Mesenchymal stem cell (in vitro differentiated cells and primary cell): ENCODE measurements at regions not wholly inside any gene's neighbourhood (a gene's known extent, or its start where the extent isn't known, plus 50 kb on each side); places are given as distances from the start of the nearest gene placed in this dataset. TPM values are rescaled to one million over a fixed set of nuclear protein-coding genes. Genes with fewer than 3 reads are reported as not detected.
"Not testable (repeated sequence)": the region's sequence is repeated elsewhere in the genome, so short reads cannot be mapped to it uniquely, and the experiment has no call there.

Experiments
- DNase-seq: peaks from one replicate; pipeline ENCODE4 v3.0.0-alpha.2; 2013
- H2AFZ ChIP-seq: one replicate; pipeline ENCODE4 v1.6.1; 2013; ENCODE audit warnings: low read depth, mild to moderate bottlenecking, control low read depth, inconsistent platforms, low read length, moderate library complexity
- H2AK5ac ChIP-seq: 2 replicates; pipeline ENCODE4 v1.6.1; 2013; ENCODE audit warnings: low read length, moderate library complexity, mild to moderate bottlenecking, inconsistent platforms; ENCODE audit not compliant: severe bottlenecking
- H2BK120ac ChIP-seq: one replicate; pipeline ENCODE4 v1.6.1; 2013; ENCODE audit warnings: low read depth, mild to moderate bottlenecking, inconsistent platforms, low read length, moderate library complexity
- H2BK12ac ChIP-seq, 2 experiments: one replicate each; pipeline ENCODE4 v1.6.1; 2013; ENCODE audit warnings: inconsistent platforms in 2 of 2, low read length in 2 of 2, mild to moderate bottlenecking in 2 of 2, moderate library complexity in 2 of 2, control low read depth in 1 of 2
- H2BK15ac ChIP-seq: one replicate; pipeline ENCODE4 v1.6.1; 2013; ENCODE audit warnings: mild to moderate bottlenecking, low read depth, inconsistent platforms; ENCODE audit not compliant: poor library complexity, severe bottlenecking
- H2BK5ac ChIP-seq: 2 replicates; pipeline ENCODE4 v1.6.1; 2013; ENCODE audit warnings: low read depth, mild to moderate bottlenecking, low read length, control low read depth, inconsistent platforms; ENCODE audit not compliant: poor library complexity, severe bottlenecking
- H3K14ac ChIP-seq, 2 experiments: one replicate each; pipeline ENCODE4 v1.6.1; 2013; ENCODE audit warnings: inconsistent platforms in 2 of 2, low read length in 2 of 2, control low read depth in 1 of 2, mild to moderate bottlenecking in 1 of 2, moderate library complexity in 1 of 2
- H3K18ac ChIP-seq, 2 experiments: one replicate each; pipeline ENCODE4 v1.6.1; 2013; ENCODE audit warnings: inconsistent platforms in 2 of 2, low read length in 2 of 2, control low read depth in 1 of 2, low read depth in 1 of 2, mild to moderate bottlenecking in 1 of 2
- H3K23ac ChIP-seq, 2 experiments: one replicate each; pipeline ENCODE4 v1.6.1; 2013; ENCODE audit warnings: inconsistent platforms in 2 of 2, low read length in 2 of 2, mild to moderate bottlenecking in 2 of 2, moderate library complexity in 2 of 2, control low read depth in 1 of 2
- H3K27ac ChIP-seq: 2 replicates; pipeline ENCODE4 v1.5.1; 2013; ENCODE audit warnings: mild to moderate bottlenecking, moderate library complexity, low read length, control low read depth, inconsistent platforms; ENCODE audit not compliant: poor library complexity, severe bottlenecking
- H3K27me3 ChIP-seq, 2 experiments: 2 replicates each; pipeline versions ENCODE4 v1.6.1 to v1.7.0; 2013; ENCODE audit warnings: low read length in 2 of 2, mild to moderate bottlenecking in 2 of 2, moderate library complexity in 2 of 2, control low read depth in 1 of 2, inconsistent platforms in 1 of 2; ENCODE audit not compliant: control insufficient read depth in 1 of 2, insufficient read depth in 1 of 2
- H3K36me3 ChIP-seq, 2 experiments: 2 replicates each; pipeline versions ENCODE4 v1.6.1 to v1.7.0; 2013; ENCODE audit warnings: low read length in 2 of 2, control low read depth in 1 of 2, inconsistent platforms in 1 of 2, low read depth in 1 of 2, mild to moderate bottlenecking in 1 of 2; ENCODE audit not compliant: insufficient read depth in 2 of 2, control insufficient read depth in 1 of 2
- H3K4ac ChIP-seq, 2 experiments: one replicate each; pipeline ENCODE4 v1.6.1; 2013; ENCODE audit warnings: inconsistent platforms in 2 of 2, low read length in 2 of 2, mild to moderate bottlenecking in 2 of 2, moderate library complexity in 2 of 2, control low read depth in 1 of 2, low read depth in 1 of 2
- H3K4me1 ChIP-seq: 2 replicates; pipeline ENCODE4 v1.6.1; 2013; ENCODE audit warnings: low read depth, low read length, control low read depth; ENCODE audit not compliant: control insufficient read depth, insufficient read depth
- H3K4me2 ChIP-seq: 2 replicates; pipeline ENCODE4 v1.6.1; 2013; ENCODE audit warnings: low read length, mild to moderate bottlenecking, inconsistent platforms; ENCODE audit not compliant: poor library complexity, severe bottlenecking
- H3K4me3 ChIP-seq, 2 experiments: 2 replicates each; pipeline versions ENCODE4 v1.5.1 to v1.7.0; 2013; ENCODE audit warnings: low read length in 2 of 2, mild to moderate bottlenecking in 2 of 2, control low read depth in 1 of 2, low read depth in 1 of 2; ENCODE audit not compliant: insufficient read depth in 1 of 2
- H3K79me1 ChIP-seq: replicated peaks from 2 replicates; pipeline ENCODE4 v1.6.1; 2013; ENCODE audit warnings: mild to moderate bottlenecking, control low read depth, low read length, inconsistent platforms; ENCODE audit not compliant: poor library complexity, severe bottlenecking
- H3K9ac ChIP-seq: 2 replicates; pipeline ENCODE4 v1.7.0; 2013; ENCODE audit warnings: mild to moderate bottlenecking, low read length, moderate library complexity
- H3K9me3 ChIP-seq: 2 replicates; pipeline ENCODE4 v1.7.0; 2013; ENCODE audit warnings: mild to moderate bottlenecking, low read length; ENCODE audit not compliant: control insufficient read depth
- H4K8ac ChIP-seq: one replicate; pipeline ENCODE4 v1.6.1; 2013; ENCODE audit warnings: inconsistent platforms, mild to moderate bottlenecking, low read length, moderate library complexity
- H4K91ac ChIP-seq: one replicate; pipeline ENCODE4 v1.6.1; 2013; ENCODE audit warnings: mild to moderate bottlenecking, low read length, inconsistent platforms
- WGBS: methylation state at CpG from one replicate; pipeline ENCODE4 v1.1.7; 2013; ENCODE audit warnings: mixed read lengths; 5-methylcytosine and 5-hydroxymethylcytosine counted together
- small RNA-seq: library from polyadenylated mRNA; stranded (forward); fragments of <200 nt; extraction: miRNeasy Mini kit (QIAGEN cat#:217004); gene quantifications from one replicate; pipeline ENCODE3, GENCODE V24; 2013; ENCODE audit warnings: low read depth

- H3K18ac ChIP-seq, DNase-seq, H4K91ac ChIP-seq, H3K4me3 ChIP-seq, H3K27me3 ChIP-seq, H2AK5ac ChIP-seq, H3K4me1 ChIP-seq, H3K36me3 ChIP-seq, H3K4ac ChIP-seq, H2BK15ac ChIP-seq, H3K27ac ChIP-seq, H2BK5ac ChIP-seq, H2AFZ ChIP-seq, H3K9ac ChIP-seq, H3K14ac ChIP-seq, H3K9me3 ChIP-seq, H4K8ac ChIP-seq, H3K23ac ChIP-seq, H2BK12ac ChIP-seq, H2BK120ac ChIP-seq, H3K4me2 ChIP-seq, H3K79me1 ChIP-seq: not testable (repeated sequence)
- no CpG with 5 or more reads among the region's 1 CpG for WGBS
These were observed 52.8 kb upstream of the ERV3-1 start for GRCh38 chr7:65059247-65059646.

Small RNAs in the stretch of these regions (small RNA-seq; reads per million reads assigned to genes)
- gene AC104073.1 (not detected), gene SNORA15B-1 (not detected), gene SNORA22C (not detected)
